ENCODE measurements at regions not wholly inside any gene's neighbourhood (a gene's known extent, or its start where the extent isn't known, plus 50 kb on each side); places are given as distances from the start of the nearest gene placed in this dataset.

GRCh38 chr7:3201937-3202710 is 98.9 kb upstream of the SDK1 start:
- TF ChIP-seq CTCF (IDR thresholded peaks at IDR 0.05) (no peak), POLR2AphosphoS5 (IDR thresholded peaks at IDR 0.05) (no peak)

Data from gastroesophageal sphincter (tissue), 3 donors.